Vagina (tissue), 2 donors: ENCODE measurements at regions not wholly inside any gene's neighbourhood (a gene's known extent, or its start where the extent isn't known, plus 50 kb on each side); places are given as distances from the start of the nearest gene placed in this dataset.

Source experiments
- POLR2A ChIP-seq, 2 donors: fragments of 450-650 bp; IDR thresholded peaks; one replicate each; pipeline ENCODE4 v1.6.1; 2017; ENCODE audit warnings: antibody characterized with exemption in 2 of 2, mild to moderate bottlenecking in 2 of 2, moderate library complexity in 2 of 2
- POLR2AphosphoS5 ChIP-seq, 2 donors: sonication (generic); formaldehyde crosslinking; IDR thresholded peaks; one replicate each; pipeline ENCODE4 v1.9.0; 2017; ENCODE audit warnings: antibody characterized with exemption in 2 of 2, mild to moderate bottlenecking in 2 of 2, low read depth in 1 of 2; ENCODE audit not compliant: insufficient read depth in 1 of 2
- TF ChIP-seq, protein P1 (sequence below), 3 experiments: fragments of 450-650 bp in 2 of 3; fragments of 200-600 bp in 1 of 3; sonication (generic) in 1 of 3; IDR thresholded peaks; one replicate each; pipeline ENCODE4 v1.5.1; 2017 to 2019; ENCODE audit warnings: antibody characterized with exemption in 3 of 3, mild to moderate bottlenecking in 2 of 3, moderate library complexity in 2 of 3

DNA sequence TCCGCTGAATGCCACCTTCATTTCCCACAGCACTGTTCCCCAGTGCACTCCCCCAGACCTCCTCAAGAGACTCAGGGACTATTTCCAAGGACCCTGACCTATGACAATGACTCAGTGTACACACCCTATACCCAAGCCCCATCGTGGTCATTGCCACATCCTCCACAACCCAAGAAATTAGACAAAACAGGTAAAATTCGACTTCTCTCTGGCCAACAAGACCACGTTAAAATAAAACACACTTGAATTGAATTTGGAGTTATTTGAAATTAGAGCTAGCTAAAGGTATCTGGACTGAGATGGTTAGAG is 126.4 kb upstream of the NCK2 start:
- TF ChIP-seq, protein P1, sequence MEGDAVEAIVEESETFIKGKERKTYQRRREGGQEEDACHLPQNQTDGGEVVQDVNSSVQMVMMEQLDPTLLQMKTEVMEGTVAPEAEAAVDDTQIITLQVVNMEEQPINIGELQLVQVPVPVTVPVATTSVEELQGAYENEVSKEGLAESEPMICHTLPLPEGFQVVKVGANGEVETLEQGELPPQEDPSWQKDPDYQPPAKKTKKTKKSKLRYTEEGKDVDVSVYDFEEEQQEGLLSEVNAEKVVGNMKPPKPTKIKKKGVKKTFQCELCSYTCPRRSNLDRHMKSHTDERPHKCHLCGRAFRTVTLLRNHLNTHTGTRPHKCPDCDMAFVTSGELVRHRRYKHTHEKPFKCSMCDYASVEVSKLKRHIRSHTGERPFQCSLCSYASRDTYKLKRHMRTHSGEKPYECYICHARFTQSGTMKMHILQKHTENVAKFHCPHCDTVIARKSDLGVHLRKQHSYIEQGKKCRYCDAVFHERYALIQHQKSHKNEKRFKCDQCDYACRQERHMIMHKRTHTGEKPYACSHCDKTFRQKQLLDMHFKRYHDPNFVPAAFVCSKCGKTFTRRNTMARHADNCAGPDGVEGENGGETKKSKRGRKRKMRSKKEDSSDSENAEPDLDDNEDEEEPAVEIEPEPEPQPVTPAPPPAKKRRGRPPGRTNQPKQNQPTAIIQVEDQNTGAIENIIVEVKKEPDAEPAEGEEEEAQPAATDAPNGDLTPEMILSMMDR (IDR thresholded peaks at IDR 0.05) = no peak
- no peak for TF ChIP-seq POLR2A (IDR thresholded peaks at IDR 0.05)
- no peak for TF ChIP-seq POLR2AphosphoS5 (IDR thresholded peaks at IDR 0.05; ENCODE audit: insufficient read depth in 1 of 2, low read depth in 1 of 2)
